ENCODE measurements at regions not wholly inside any gene's neighbourhood (a gene's known extent, or its start where the extent isn't known, plus 50 kb on each side); places are given as distances from the start of the nearest gene placed in this dataset.

- H3K4me3 Mint-ChIP-seq, result no peak overlapping the region
- DNase-seq, result no peak
- peaks cover 18% of the 10 kb centered on the region for H3K27me3 Mint-ChIP-seq
- no peaks in the 10 kb centered on the region for H3K9me3 Mint-ChIP-seq
- H3K27ac Mint-ChIP-seq, result no peak overlapping the region
- intact Hi-C loops (cut with micrococcal nuclease), result no loop called here
- H3K36me3 Mint-ChIP-seq (ENCODE audit: low read depth), result no peaks in the 10 kb centered on the region
- H3K4me1 Mint-ChIP-seq, result peaks cover 5% of the 10 kb centered on the region
These were observed 50.4 kb upstream of the HNRNPU start for GRCh38 chr1:244914761-244915160.
